ENCODE measurements at regions not wholly inside any gene's neighbourhood (a gene's known extent, or its start where the extent isn't known, plus 50 kb on each side); places are given as distances from the start of the nearest gene placed in this dataset.

GRCh38 chrX:138871739-138872138 is 160.2 kb upstream of the FGF13 start:
- intact Hi-C loops (cut with micrococcal nuclease; ENCODE audit: unreplicated experiment) (no loop called here), in situ Hi-C loops (cut with HindIII; ENCODE audit: extremely low pct_ligation_motif_present, low pct_unique_long_range_greater_than_20kb) (no loop called here)
- H3K9me3 ChIP-seq (ENCODE audit: low read length), result no peaks in the 10 kb centered on the region
- FAIRE-seq (no peak), ATAC-seq (no peak), DNase-seq (ENCODE audit: low spot score) (no peak)
- H3K36me3 ChIP-seq (replicated peaks in 1 of 2; ENCODE audit: control insufficient read depth in 1 of 2, insufficient read depth in 2 of 2, low read length in 2 of 2), result no peaks in the 10 kb centered on the region
- no peaks in the 10 kb centered on the region for H4K20me1 ChIP-seq (ENCODE audit: insufficient read depth, low read length)
- no TSS peak for BruUV-seq (replicated peaks)
- ChIA-PET CTCF (ENCODE audit: low intra/inter-chr PET ratio, low total read pairs) (no interaction called here), POLR2A (no interaction called here)
- no peak overlapping the region for H3K9ac ChIP-seq (ENCODE audit: insufficient read depth, low read depth, low read length)
- H3K4me1 ChIP-seq (ENCODE audit: insufficient read depth, low read length), result no peaks in the 10 kb centered on the region
- H3K79me2 ChIP-seq (ENCODE audit: insufficient read depth, low read length), result no peaks in the 10 kb centered on the region
- TF ChIP-seq ZNF761 (CRISPR knock-in tag; conservative IDR thresholded peaks at IDR 0.05), result no peak
- no peak for TF ChIP-seq SP140L (CRISPR knock-in tag; IDR thresholded peaks at IDR 0.05; ENCODE audit: borderline replicate concordance)
- TF ChIP-seq, protein P1, sequence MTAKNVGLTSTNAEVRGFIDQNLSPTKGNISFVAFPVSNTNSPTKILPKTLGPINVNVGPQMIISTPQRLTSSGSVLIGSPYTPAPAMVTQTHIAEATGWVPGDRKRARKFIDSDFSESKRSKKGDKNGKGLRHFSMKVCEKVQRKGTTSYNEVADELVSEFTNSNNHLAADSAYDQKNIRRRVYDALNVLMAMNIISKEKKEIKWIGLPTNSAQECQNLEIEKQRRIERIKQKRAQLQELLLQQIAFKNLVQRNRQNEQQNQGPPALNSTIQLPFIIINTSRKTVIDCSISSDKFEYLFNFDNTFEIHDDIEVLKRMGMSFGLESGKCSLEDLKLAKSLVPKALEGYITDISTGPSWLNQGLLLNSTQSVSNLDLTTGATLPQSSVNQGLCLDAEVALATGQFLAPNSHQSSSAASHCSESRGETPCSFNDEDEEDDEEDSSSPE (CRISPR knock-in tag; IDR thresholded peaks at IDR 0.05), result no peak
- no peak for TF ChIP-seq MTF2 (CRISPR knock-in tag; IDR thresholded peaks at IDR 0.05; ENCODE audit: borderline replicate concordance)
- TF ChIP-seq RCOR2 (CRISPR knock-in tag; IDR thresholded peaks at IDR 0.05), result no peak
- TF ChIP-seq ZNF619 (CRISPR knock-in tag; IDR thresholded peaks at IDR 0.05), result no peak
- no peak for TF ChIP-seq ONECUT2 (CRISPR knock-in tag; IDR thresholded peaks at IDR 0.05)
- no peak for TF ChIP-seq PHF8 (CRISPR knock-in tag; IDR thresholded peaks at IDR 0.05)
- TF ChIP-seq ZFP36 (IDR thresholded peaks at IDR 0.05; ENCODE audit: borderline replicate concordance, low read depth, low read length, partially characterized antibody), result no peak
- no peak for TF ChIP-seq SMARCC2 (IDR thresholded peaks at IDR 0.05)
- TF ChIP-seq HOXA5 (CRISPR knock-in tag; IDR thresholded peaks at IDR 0.05), result no peak
- H2AFZ ChIP-seq (ENCODE audit: low read length), result no peak overlapping the region
- no peak overlapping the region for H3K4me3 ChIP-seq (replicated peaks in 1 of 3; ENCODE audit: insufficient read depth in 1 of 3, low read depth in 2 of 3, low read length in 3 of 3)
- WGBS (ENCODE audit: low lambda C conversion rate), result 10% methylated on average over 2 of the region's 3 CpGs
- H3K27ac ChIP-seq (ENCODE audit: extremely low read length, insufficient read depth, low read length), result no peak overlapping the region
- no peaks in the 10 kb centered on the region for H3K27me3 ChIP-seq (ENCODE audit: control insufficient read depth in 1 of 2, insufficient read depth in 2 of 2, low read length in 2 of 2)
- H3K4me2 ChIP-seq (ENCODE audit: low read depth, low read length), result no peak overlapping the region

Data from HepG2 (cell line).